HG02885 (cell line): ENCODE measurements at regions not wholly inside any gene's neighbourhood (a gene's known extent, or its start where the extent isn't known, plus 50 kb on each side); places are given as distances from the start of the nearest gene placed in this dataset.
"Not testable (repeated sequence)": the region's sequence is repeated elsewhere in the genome, so short reads cannot be mapped to it uniquely, and the experiment has no call there.

Experiments
- ATAC-seq: cut with Tn5 transposase; IDR thresholded peaks from one replicate; pipeline ENCODE4 v1.9.1; 2021; ENCODE audit warnings: mild to moderate bottlenecking; ENCODE audit not compliant: unreplicated experiment, poor library complexity

DNA sequence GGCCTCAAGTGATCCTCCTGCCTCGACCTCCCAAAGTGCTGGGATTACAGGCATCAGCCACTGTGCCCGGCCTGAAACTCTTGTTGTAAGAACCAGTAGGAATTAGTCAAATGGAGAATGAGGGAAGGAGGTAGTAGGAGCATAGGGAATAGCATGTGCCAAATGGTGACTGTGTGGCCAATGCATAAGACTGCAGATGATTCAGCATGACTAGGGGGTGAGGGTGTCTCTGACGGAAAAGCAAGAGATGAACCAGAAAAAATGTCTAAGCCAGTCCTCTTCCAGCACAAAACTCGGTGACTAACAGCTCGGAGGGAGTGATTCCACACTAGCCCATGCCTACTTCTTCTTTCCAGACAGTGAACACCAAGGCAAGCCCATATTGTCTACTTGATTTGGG is 58.2 kb upstream of the DUSP21 start:
- no peak for ATAC-seq

DNA sequence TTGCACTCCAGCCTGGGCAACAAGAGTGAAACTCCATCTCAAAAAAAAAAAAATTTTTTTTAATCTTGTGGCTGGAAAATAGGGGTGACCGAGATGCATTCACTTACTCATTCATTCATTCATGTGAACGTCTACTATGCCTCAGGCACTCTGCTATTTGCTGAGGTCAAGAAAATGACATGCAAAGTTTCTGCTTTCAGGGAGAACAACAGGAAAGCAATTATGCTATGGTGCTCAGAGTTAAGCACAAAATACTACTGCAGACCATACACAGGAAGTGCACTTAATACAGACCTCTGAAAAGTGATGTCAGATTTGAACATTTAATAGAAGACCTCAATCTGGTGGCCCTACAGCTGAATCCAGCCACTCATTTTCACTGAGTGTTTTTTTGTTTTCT is 59.6 kb upstream of the DUSP21 start:
- ATAC-seq, result no peak

DNA sequence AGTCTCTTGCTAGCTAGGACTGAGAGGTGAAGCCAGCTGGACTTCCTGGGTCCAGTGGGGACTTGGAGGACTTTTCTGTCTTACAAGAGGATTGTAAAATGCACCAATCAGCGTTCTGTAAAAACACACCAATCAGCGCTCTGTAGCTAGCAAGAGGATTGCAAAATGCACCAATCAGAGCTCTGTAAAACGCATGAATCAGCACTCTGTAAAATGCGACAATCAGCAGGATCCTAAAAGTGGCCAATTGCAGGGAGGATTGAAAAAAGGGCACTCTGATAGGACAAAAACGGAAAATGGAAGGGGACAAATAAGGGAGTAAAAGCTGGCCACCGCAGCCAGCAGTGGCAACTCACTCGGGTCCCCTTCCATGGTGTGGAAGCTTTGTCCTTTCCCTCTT is 65.6 kb upstream of the DUSP21 start:
- ATAC-seq, result no peak

DNA sequence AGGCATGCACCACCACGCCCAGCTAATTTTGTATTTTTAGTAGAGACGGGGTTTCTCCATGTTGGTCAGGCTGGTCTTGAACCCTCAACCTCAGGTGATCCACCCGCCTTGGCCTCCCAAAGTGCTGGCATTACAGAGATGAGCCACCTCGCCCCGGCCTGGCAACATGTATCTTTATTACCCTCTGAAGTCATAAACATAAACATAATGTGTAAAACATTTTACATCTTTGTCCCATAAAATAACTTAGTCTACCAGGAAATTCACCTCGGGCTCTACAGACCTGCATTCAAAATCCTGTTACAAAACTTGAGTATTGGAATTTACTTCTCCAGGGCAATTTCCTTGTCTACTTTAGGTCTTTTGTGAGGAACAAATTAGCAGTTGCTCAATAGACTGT is 68.1 kb upstream of the DUSP21 start:
- ATAC-seq, result no peak

DNA sequence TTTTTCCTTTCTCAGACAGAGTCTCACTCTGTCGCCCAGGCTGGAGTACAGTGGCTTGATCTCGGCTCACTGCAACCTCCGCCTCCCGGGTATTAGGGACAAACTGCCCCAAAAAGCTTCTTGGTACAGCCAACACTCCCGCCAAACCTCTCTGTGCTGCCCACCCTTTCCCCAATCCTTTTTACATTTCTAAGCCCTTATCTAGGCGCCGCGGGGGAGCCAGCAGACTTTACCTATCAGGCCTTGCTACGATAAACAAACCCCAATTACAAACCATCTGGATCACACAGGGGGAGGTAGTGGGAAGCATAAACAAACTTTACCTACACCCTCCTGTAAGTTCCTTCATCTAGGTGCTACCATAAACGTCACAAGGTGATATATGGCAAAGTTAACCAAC is 69.8 kb upstream of the DUSP21 start:
- not testable (repeated sequence) for ATAC-seq

DNA sequence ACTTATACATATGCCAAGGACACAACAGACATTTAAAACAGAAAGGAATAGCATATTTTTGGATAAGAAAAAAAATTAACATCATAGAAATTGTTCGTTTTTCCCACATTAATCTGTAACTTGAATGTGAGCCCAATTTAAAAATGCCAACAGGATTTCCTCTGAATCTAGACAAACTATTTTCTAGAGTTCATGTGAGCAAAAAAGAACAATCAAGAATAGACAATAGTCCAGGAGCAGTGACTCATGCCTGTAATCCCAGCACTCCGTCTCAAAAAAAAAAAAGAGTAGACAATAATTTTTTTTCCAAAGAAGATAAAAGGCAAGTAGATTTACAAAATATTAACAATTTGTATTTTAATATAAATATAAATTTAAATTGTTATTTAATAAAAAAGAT is 73.7 kb upstream of the DUSP21 start:
- ATAC-seq, result no peak

DNA sequence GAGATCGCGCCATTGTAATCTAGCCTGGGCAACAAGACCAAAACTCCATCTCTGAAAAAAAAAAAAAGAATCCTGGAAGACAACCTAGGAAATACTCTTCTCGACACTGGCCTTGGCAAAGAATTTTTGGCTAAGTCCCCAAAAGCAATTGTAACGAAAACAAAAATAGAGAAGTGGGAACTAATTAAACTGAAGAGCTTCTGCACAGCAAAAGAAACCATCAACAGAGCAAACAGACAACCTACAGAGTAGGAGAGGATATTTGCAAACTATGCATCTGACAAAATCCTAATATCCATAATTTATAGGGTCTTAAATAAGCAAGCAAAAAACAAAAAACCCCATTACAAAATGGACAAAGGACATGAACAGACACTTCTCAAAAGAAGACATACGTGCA is 76.5 kb upstream of the DUSP21 start:
- no peak for ATAC-seq

DNA sequence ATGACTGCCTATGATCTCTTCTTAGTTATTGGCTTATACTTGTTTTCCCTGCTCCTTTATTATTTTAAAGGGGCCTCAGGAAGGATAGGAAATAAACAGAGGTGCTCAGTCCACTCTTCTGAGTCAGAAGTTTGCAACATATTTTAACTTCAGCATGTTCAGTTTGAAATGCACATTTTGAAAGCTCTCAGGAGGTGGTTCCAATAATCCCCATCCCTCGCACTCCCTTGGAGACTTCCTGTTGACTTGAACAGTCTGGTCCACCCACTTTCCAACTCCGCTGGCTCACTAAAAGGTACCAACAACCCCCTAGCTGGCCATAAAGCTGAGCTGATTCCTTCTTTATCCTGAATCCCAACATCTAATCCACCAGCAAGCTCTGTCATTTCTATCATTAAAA is 78.3 kb upstream of the DUSP21 start:
- no peak for ATAC-seq

DNA sequence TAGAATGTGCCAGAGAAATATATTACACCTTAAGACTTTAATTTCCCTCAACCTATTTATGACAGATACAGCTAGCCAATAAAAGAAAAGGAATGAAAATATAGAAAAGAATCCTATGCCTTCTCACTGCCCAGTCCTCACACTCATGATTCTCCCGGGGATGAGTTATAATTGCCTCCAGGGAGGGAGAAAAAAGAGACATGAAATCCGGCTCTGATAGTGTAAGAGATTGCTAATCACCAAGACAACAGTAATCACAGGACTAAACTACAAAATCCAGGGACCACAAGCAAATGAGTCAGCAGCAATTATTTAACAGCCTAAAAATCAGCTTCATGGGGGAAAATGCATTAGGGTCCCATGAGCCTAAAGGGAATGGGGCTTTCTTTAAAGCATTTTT is 95.9 kb upstream of the DUSP21 start:
- no peak for ATAC-seq

DNA sequence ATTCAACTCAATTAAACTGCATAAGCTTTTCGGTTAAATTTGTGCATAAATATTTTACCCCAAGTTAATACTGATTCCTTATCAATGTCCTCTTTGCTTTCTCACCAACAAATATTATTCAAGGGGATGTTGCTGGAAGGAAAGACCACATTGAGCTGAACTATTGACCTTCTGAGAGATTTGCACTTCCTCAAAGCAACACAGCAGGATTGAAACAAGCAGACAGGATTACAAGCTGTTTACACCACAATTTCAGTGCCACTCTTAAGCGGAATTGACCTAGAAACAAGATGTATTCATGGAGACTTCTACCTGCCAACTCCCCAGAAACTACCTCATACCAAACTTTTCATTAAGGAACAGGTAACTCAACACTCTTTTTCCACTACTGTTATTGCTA is 96.5 kb upstream of the DUSP21 start:
- ATAC-seq, result no peak

DNA sequence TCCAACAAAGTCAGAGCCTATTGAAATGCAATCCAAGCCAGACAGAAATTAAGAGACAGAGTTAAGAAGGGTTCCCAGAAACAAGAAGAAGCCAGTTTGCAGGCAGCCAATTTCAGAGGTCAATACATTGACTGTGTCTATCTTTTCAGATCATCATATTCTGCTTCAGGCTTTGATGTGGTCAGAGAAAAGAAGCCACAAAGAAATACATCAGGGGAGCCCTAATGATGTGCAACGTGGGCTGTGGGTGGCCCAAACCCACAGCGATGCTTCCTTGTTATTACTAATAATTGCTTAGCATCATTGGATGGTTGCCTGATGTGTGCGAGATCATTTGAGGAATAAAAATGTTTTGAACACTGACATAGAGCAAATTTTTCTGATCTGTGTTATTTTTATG is 99.0 kb upstream of the DUSP21 start:
- no peak for ATAC-seq

DNA sequence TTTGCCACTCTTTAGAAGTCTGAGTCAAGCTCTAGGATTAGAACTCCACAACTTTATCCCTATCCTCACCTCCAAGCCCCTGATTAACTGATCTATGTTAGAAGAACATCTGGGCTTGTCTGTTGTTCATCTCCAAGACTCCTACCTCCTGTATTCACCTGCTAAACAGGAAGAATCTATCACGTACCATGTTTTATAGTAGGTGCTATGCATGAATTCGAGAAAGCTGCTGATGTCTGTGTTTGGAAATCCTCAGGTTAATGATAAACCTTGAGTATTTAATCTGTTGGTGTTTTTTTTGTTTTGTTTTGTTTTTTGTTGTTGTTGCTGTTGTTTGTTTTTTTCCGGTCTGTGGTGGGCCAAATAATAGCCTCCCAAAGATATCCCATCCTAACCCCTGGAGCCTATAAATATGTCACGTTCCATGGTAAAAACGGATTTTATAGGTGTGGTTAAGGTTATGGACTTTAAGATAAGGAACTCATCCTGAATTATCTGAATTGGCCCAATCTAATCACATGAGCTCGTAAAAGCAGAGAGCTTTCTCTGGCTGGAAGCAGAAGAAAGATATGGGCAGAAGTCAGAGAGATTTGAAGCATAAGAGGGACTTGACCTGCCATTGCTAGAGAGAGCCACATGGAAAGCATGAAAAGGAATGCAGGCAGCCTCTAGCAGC is 101.2 kb upstream of the DUSP21 start:
- no peak for ATAC-seq

DNA sequence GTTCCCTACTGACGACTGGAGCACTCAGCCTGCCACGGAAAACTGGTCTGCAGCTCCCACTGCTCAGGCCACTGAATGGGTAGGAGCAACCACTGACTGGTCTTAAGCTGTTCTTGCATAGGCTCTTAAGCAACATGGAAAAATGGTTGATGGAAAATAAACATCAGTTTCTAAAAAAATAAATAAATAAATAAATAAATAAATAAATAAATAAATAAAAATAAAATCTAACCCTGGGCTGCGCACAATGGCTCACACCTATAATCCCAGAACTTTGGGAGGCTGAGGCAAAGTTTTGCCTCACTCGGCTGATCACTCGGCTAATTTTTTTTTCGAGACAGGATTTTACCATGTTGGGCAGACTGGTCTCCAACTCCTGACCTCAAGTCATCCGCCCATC is 102.0 kb upstream of the DUSP21 start:
- not testable (repeated sequence) for ATAC-seq

DNA sequence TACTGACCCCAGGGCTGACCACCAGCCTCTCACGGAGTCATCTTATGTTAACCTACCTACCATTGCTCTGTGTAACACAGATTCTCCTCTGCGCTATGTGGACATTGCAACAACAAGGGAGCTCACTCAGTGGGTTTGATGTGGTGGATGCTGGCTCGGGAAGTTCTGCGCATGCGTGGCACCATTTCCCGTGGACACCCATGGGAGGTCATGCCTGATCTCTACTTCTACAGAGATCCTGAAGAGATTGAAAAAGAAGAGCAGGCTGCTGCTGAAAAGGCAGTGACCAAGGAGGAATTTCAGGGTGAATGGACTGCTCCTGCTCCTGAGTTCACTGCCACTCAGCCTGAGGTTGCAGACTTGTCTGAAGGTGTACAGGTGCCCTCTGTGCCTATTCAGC is 102.4 kb upstream of the DUSP21 start:
- not testable (repeated sequence) for ATAC-seq

DNA sequence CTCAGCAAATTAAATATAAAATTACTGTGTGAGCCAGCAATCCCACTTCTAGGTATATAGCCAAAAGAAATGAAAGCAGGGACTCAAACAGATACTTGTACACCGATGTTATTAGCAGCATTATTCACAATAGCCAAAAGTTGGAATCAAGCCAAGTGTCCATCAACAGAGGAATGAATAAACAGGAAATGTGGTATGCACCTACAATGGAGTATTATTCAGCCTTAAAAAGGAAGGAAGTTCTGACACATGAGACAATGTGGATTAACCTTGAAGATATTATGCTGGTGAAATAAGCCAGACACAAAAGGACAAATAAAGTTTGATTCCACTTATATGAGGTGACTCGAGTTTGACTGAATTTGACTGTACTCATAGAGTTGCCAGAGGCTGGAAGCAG is 108.3 kb upstream of the DUSP21 start:
- no peak for ATAC-seq

DNA sequence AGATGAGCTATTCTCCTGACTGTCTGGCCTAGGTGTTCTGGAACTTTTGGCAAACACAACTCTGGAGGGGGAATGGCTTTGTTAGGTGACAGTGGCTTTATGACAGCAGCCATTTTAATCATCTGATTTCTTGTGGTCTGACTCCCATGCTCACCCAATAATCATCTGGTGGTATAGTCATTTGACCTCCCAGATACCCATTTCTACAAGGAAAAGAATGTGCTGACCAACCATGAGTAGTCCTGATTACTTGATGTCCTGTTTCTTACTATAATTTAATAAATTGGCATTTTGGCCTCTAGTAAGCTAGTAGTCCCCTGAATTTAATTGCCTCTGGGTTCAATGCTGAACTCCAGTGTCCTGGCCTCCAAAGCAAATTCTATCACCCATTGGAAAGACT is 109.9 kb upstream of the DUSP21 start:
- no peak for ATAC-seq

DNA sequence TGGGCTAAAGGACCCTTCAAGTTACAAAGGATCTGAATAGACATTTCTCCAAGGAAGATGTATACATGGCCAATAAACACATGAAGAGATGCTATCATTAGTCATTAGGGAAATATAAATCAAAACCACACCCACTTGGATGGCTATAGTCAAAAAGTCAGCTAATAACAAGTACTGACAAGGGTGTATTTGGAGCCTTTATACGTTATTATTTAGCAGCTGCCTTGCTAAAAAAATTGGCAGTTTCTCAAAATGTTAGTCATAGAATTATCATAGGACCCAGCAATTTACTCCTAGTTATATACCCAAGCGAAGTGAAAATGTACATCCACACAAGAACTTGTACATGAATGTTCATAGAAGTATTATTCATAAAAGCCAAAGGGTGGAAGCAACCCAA is 112.7 kb upstream of the DUSP21 start:
- ATAC-seq, result no peak

DNA sequence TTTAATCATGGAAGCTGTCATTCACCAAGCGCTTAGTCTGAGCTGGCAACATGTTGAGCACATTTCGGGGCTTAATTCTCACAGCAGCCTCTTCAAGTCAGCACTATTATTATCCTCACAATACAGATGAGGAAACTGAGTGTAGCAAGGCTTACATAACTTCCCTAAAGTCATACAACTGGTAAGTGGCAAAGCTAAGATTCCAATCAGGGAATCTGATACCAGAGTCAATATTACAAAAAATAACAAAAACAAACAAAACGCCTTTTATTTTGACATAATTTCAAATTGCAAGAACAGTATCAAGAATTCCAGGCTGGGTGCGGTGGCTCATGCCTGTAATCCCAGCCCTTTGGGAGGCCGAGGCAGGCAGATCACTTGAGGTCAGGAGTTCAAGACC is 120.4 kb upstream of the DUSP21 start:
- ATAC-seq, result no peak

DNA sequence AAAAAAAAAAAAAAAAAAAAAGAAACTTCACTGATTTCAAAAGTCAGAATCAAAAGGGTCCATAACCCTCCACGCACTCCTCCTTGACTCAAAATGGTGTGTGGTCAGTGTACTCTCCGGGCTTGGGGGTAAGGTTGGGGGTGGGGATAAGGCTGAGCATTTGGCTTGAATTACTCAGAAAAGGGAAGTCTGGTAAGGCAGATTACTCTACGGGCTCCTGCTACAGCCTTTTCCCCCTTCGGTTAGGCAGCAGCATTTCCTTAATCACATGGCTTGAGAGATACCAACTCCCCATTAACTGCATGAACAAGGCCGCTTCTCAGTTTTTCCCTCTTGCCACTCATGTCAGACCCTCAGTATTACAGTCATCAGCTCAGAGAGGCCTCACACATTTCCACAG is 135.4 kb upstream of the DUSP21 start:
- no peak for ATAC-seq

DNA sequence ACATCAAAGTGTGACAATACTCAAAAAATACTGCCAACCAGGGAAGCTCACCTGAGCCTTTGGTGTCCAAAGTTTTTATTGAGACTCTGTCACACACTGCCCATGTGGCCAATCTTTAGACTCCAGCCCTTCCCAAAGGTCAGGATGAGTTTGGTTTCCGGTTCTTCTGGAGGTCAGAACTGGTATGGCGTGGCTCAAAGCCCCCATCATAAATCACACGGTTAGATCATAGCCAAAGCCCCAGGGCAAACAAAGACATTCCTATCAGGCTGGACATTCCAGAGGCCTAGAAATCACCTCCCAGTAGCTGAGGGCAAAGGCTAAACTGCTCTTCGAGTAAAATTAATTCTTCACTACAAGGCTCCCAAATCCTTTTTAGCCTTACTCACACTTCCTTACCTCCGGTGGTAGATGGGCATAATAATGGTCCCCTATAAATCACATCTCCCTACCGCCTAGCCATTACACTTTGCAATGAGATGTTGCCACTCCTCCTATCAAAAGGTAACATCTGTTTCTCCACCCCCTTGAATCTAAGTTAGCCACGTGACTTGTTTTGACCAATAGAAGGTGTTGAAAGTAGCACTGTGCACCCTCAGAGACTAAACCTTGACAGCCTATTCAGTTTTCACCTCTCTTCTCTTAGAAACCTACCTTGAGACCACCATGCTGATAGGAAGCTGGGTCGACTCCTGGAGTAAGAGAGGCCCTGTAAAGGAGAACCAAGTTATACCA is 137.8 kb upstream of the DUSP21 start:
- ATAC-seq, result no peak

DNA sequence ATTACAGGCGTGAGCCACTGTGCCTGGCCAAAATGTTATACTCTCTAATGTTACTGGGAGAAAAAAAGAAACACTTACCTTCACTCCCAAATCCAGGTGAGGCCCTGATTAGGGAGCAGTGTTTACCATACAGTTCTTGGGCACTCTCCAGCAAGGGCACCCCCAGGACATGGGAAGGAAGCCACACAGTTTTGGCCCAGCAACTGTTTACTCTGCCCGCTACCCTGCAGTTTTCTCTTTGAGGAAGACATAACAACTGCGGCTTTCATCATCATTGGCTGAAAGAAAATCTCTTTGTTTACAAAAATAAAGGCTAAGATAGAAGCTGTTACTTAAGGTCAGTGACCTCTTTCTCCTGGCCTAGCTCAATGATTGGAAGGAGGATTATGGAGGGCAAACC is 145.5 kb upstream of the DUSP21 start:
- no peak for ATAC-seq

DNA sequence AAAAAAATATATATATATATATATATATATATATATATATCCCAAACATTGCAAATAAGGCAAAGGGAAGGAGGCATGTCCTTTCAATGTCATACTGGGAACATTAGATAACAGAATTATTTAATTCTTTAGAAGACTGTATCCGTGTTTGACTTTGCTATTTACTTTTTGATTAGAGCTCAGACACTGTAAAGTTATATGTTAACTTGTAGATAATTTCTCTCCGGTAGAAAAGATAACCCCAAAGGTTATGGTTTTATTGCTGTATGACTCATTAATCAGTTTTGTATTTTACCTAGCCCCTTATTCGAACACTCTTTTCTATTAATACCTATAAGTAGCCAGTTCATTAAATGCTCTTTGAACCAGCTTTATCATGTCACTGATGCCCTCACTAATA is 150.6 kb upstream of the DUSP21 start:
- ATAC-seq, result no peak
